ENCODE measurements at regions not wholly inside any gene's neighbourhood (a gene's known extent, or its start where the extent isn't known, plus 50 kb on each side); places are given as distances from the start of the nearest gene placed in this dataset.

DNA sequence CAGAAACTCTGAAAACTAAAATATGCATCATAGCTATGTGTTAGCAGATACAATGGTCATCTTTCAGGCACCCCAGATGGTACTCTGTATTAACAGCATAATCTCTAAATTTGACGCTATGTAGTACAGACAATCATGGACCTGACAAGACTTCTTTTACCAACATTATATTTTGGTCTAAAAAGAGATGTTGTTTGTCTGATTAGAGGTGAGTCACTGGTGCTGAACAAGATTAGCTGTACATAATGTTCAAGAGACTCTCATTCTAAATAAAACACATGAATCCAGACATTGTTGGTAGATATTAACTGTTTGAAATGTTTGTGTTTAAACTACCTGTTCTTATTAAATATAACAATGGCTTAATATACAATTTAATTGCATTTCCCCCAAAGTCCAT is 146.4 kb upstream of the LMNTD1 start:
- no peaks in the 10 kb centered on the region for H3F3A ChIP-seq (ENCODE audit: insufficient read depth, low read length)
- H3K4me2 ChIP-seq (ENCODE audit: low read depth, low read length): no peak overlapping the region
- H2AFZ ChIP-seq (ENCODE audit: low read length): no peak overlapping the region
- no peaks in the 10 kb centered on the region for H3K9me3 ChIP-seq (replicated peaks; ENCODE audit: insufficient read depth, low read length)
- no peaks in the 10 kb centered on the region for H3K27me3 ChIP-seq (replicated peaks; ENCODE audit: insufficient read depth, low read length)
- H3K4me1 ChIP-seq (ENCODE audit: low read length): peaks cover 9% of the 10 kb centered on the region; the same call in 1 of the 2 replicates
- no peaks in the 10 kb centered on the region for H3K36me3 ChIP-seq (replicated peaks; ENCODE audit: insufficient read depth, low read length)
- no peaks in the 10 kb centered on the region for H4K20me1 ChIP-seq (ENCODE audit: insufficient read depth, low read length)
- H3K4me3 ChIP-seq (ENCODE audit: low read length): no peak overlapping the region
- TF ChIP-seq EZH2 (optimal IDR thresholded peaks at IDR 0.05; ENCODE audit: low read depth, low read length) (no peak), EZH2phosphoT487 (IDR thresholded peaks at IDR 0.05; ENCODE audit: low read length) (no peak)
- TF ChIP-seq, protein P1, sequence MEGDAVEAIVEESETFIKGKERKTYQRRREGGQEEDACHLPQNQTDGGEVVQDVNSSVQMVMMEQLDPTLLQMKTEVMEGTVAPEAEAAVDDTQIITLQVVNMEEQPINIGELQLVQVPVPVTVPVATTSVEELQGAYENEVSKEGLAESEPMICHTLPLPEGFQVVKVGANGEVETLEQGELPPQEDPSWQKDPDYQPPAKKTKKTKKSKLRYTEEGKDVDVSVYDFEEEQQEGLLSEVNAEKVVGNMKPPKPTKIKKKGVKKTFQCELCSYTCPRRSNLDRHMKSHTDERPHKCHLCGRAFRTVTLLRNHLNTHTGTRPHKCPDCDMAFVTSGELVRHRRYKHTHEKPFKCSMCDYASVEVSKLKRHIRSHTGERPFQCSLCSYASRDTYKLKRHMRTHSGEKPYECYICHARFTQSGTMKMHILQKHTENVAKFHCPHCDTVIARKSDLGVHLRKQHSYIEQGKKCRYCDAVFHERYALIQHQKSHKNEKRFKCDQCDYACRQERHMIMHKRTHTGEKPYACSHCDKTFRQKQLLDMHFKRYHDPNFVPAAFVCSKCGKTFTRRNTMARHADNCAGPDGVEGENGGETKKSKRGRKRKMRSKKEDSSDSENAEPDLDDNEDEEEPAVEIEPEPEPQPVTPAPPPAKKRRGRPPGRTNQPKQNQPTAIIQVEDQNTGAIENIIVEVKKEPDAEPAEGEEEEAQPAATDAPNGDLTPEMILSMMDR (IDR thresholded peaks at IDR 0.05; ENCODE audit: low read length): no peak
- no peaks in the 10 kb centered on the region for H3K9me2 ChIP-seq (replicated peaks; ENCODE audit: insufficient read depth, low read length)
- no peaks in the 10 kb centered on the region for H3K79me2 ChIP-seq (ENCODE audit: low read length)
- H3K27ac ChIP-seq (ENCODE audit: low read length): no peak overlapping the region
- H3K9ac ChIP-seq (ENCODE audit: low read length): no peak overlapping the region
- no peak for DNase-seq

DNA sequence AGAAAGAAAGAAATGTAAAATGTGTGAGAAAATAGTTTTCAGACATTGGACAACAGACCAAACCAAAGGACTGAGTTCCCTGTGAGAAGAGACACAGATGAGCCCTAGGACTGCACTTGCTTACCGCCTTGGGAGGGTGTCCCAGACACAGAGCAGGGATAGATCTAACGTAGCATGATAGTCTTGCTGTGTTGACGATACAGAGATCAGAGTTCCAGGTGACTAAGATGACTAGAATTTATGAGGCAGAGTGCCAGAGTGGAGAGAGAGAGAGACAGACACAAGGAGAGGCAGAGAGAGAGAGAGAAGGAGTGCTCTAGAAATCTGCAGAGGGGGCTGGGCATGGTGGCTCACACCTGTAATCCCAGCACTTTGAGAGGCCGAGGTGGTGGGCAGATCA is 148.2 kb upstream of the LMNTD1 start:
- H3K79me2 ChIP-seq (ENCODE audit: low read length): no peaks in the 10 kb centered on the region
- no peak overlapping the region for H3K4me3 ChIP-seq (ENCODE audit: low read length)
- H3K9ac ChIP-seq (ENCODE audit: low read length): no peak overlapping the region
- peaks cover 7% of the 10 kb centered on the region; the same call in 1 of the 2 replicates for H3K4me1 ChIP-seq (ENCODE audit: low read length)
- H3K27me3 ChIP-seq (replicated peaks; ENCODE audit: insufficient read depth, low read length): no peaks in the 10 kb centered on the region
- no peak overlapping the region for H3K4me2 ChIP-seq (ENCODE audit: low read depth, low read length)
- H4K20me1 ChIP-seq (ENCODE audit: insufficient read depth, low read length): no peaks in the 10 kb centered on the region
- H3K9me2 ChIP-seq (replicated peaks; ENCODE audit: insufficient read depth, low read length): no peaks in the 10 kb centered on the region
- H3F3A ChIP-seq (ENCODE audit: insufficient read depth, low read length): no peaks in the 10 kb centered on the region
- H3K36me3 ChIP-seq (replicated peaks; ENCODE audit: insufficient read depth, low read length): no peaks in the 10 kb centered on the region
- no peak for DNase-seq
- H3K27ac ChIP-seq (ENCODE audit: low read length): no peak overlapping the region
- no peaks in the 10 kb centered on the region for H3K9me3 ChIP-seq (replicated peaks; ENCODE audit: insufficient read depth, low read length)
- H2AFZ ChIP-seq (ENCODE audit: low read length): no peak overlapping the region
- no peak for TF ChIP-seq EZH2 (optimal IDR thresholded peaks at IDR 0.05; ENCODE audit: low read depth, low read length)
- no peak for TF ChIP-seq EZH2phosphoT487 (IDR thresholded peaks at IDR 0.05; ENCODE audit: low read length)
- TF ChIP-seq, protein P1 (IDR thresholded peaks at IDR 0.05; ENCODE audit: low read length): no peak

DNA sequence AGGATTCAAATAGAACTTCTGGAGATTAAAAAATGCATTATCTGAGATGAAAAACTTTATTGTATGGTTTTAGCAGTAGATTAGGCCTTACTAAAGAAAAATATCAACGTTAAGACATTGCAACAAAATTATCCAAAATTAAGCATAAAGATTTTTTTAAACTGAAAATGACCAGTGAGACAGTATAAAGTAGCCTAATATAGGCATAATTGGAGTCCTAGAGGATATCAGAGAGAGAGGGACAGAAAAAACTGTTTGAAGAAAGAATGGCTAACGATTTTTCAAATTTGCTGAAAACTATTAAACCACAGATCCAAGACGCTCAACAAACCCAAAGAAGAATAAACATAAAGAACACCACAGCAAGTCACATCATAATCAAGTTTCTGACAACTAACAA is 149.5 kb upstream of the LMNTD1 start:
- TF ChIP-seq, protein P1 (IDR thresholded peaks at IDR 0.05; ENCODE audit: low read length): no peak
- TF ChIP-seq EZH2phosphoT487 (IDR thresholded peaks at IDR 0.05; ENCODE audit: low read length): no peak
- no peak for TF ChIP-seq EZH2 (optimal IDR thresholded peaks at IDR 0.05; ENCODE audit: low read depth, low read length)

More for the DNA sequence above, 149.5 kb upstream of the LMNTD1 start:
- Histone ChIP-seq H3K9ac (ENCODE audit: low read length) (no peak overlapping the region), H3K27ac (ENCODE audit: low read length) (no peak overlapping the region), H3K4me1 (ENCODE audit: low read length) (peaks cover 7% of the 10 kb centered on the region; the same call in 1 of the 2 replicates), H3K9me3 (replicated peaks; ENCODE audit: insufficient read depth, low read length) (no peaks in the 10 kb centered on the region), H2AFZ (ENCODE audit: low read length) (no peak overlapping the region), H3K9me2 (replicated peaks; ENCODE audit: insufficient read depth, low read length) (no peaks in the 10 kb centered on the region), H3K4me3 (ENCODE audit: low read length) (no peak overlapping the region), H3K4me2 (ENCODE audit: low read depth, low read length) (no peak overlapping the region), H4K20me1 (ENCODE audit: insufficient read depth, low read length) (no peaks in the 10 kb centered on the region), H3F3A (ENCODE audit: insufficient read depth, low read length) (no peaks in the 10 kb centered on the region), H3K79me2 (ENCODE audit: low read length) (no peaks in the 10 kb centered on the region), H3K27me3 (replicated peaks; ENCODE audit: insufficient read depth, low read length) (no peaks in the 10 kb centered on the region), H3K36me3 (replicated peaks; ENCODE audit: insufficient read depth, low read length) (no peaks in the 10 kb centered on the region)
- DNase-seq: no peak

All from MM.1S (cell line).